Liver (tissue), 8 donors: ENCODE measurements at regions not wholly inside any gene's neighbourhood (a gene's known extent, or its start where the extent isn't known, plus 50 kb on each side); places are given as distances from the start of the nearest gene placed in this dataset.

Source experiments
- DNase-seq: peaks from one replicate; pipeline ENCODE4 v3.0.0-alpha.2; 2017; ENCODE audit warnings: low spot score
- H3K27ac ChIP-seq, 2 donors: one replicate each; pipeline ENCODE4 v1.7.0; 2013; ENCODE audit warnings: inconsistent platforms in 2 of 2, low read length in 2 of 2, control low read depth in 1 of 2, low read depth in 1 of 2, mild to moderate bottlenecking in 1 of 2
- H3K27me3 ChIP-seq, 4 donors: one replicate each; pipeline versions ENCODE4 v1.6.1 to v1.7.0; 2013; ENCODE audit warnings: low read length in 3 of 4, inconsistent platforms in 1 of 4, mild to moderate bottlenecking in 1 of 4, moderate library complexity in 1 of 4; ENCODE audit not compliant: control insufficient read depth in 4 of 4, insufficient read depth in 4 of 4
- H3K36me3 ChIP-seq, 4 donors: one replicate each; pipeline versions ENCODE4 v1.6.1 to v1.7.0; 2013; ENCODE audit warnings: low read length in 3 of 4, mild to moderate bottlenecking in 3 of 4, low read depth in 1 of 4, moderate library complexity in 1 of 4; ENCODE audit not compliant: control insufficient read depth in 4 of 4, insufficient read depth in 3 of 4
- H3K4me1 ChIP-seq, 4 donors: one replicate each; pipeline versions ENCODE4 v1.6.1 to v1.7.0; 2013; ENCODE audit warnings: low read length in 3 of 4, mild to moderate bottlenecking in 3 of 4, moderate library complexity in 1 of 4; ENCODE audit not compliant: control insufficient read depth in 4 of 4, insufficient read depth in 4 of 4
- H3K4me3 ChIP-seq, 3 donors: one replicate each; pipeline versions ENCODE4 v1.6.1 to v1.7.0; 2013; ENCODE audit warnings: low read length in 3 of 3, control low read depth in 1 of 3, low read depth in 1 of 3, mild to moderate bottlenecking in 1 of 3
- H3K9ac ChIP-seq, 2 donors: one replicate each; pipeline ENCODE4 v1.7.0; 2013; ENCODE audit warnings: low read length in 2 of 2, mild to moderate bottlenecking in 2 of 2, moderate library complexity in 2 of 2, control low read depth in 1 of 2, low read depth in 1 of 2
- H3K9me3 ChIP-seq, 4 donors: one replicate each; pipeline versions ENCODE4 v1.6.1 to v1.7.0; 2013; ENCODE audit warnings: low read length in 3 of 4; ENCODE audit not compliant: control insufficient read depth in 4 of 4
- ATF3 ChIP-seq: IDR thresholded peaks from 2 replicates; pipeline ENCODE4 v1.6.1; 2016; ENCODE audit warnings: antibody characterized with exemption
- CTCF ChIP-seq: fragments of 150-350 bp; IDR thresholded peaks from 2 replicates; pipeline ENCODE4 v1.5.1; 2017; ENCODE audit warnings: improper control_type of control experiment, low read depth, low read length; ENCODE audit not compliant: missing input control
- EGR1 ChIP-seq, 2 donors: IDR thresholded peaks; 2 replicates each; pipeline ENCODE4 v1.6.1; 2016 to 2018; ENCODE audit warnings: antibody characterized with exemption in 2 of 2, low read depth in 2 of 2
- FOXA1 ChIP-seq: IDR thresholded peaks from 2 replicates; pipeline ENCODE4 v1.6.1; 2016; ENCODE audit warnings: antibody characterized with exemption
- FOXA2 ChIP-seq: IDR thresholded peaks from 2 replicates; pipeline ENCODE4 v1.6.1; 2016; ENCODE audit warnings: antibody characterized with exemption
- GABPA ChIP-seq, 2 donors: IDR thresholded peaks in 1 of 2; conservative IDR thresholded peaks in 1 of 2; 2 replicates each; pipeline ENCODE4 v1.6.1; 2016; ENCODE audit warnings: antibody characterized with exemption in 2 of 2, mild to moderate bottlenecking in 1 of 2, moderate library complexity in 1 of 2
- HNF4A ChIP-seq, 2 donors: conservative IDR thresholded peaks; 2 replicates each; pipeline ENCODE4 v1.6.1; 2016; ENCODE audit warnings: antibody characterized with exemption in 2 of 2, mild to moderate bottlenecking in 2 of 2
- HNF4G ChIP-seq: IDR thresholded peaks from 2 replicates; pipeline ENCODE4 v1.6.1; 2016; ENCODE audit warnings: antibody characterized with exemption
- JUND ChIP-seq, 2 donors: IDR thresholded peaks; 2 replicates each; pipeline ENCODE4 v1.6.1; 2016; ENCODE audit warnings: antibody characterized with exemption in 2 of 2
- MAX ChIP-seq: IDR thresholded peaks from 2 replicates; pipeline ENCODE4 v1.6.1; 2016; ENCODE audit warnings: antibody characterized with exemption
- NR2F2 ChIP-seq: IDR thresholded peaks from 2 replicates; pipeline ENCODE4 v1.6.1; 2016; ENCODE audit warnings: antibody characterized with exemption
- RAD21 ChIP-seq, 2 donors: IDR thresholded peaks; 2 replicates each; pipeline ENCODE4 v1.6.1; 2016; ENCODE audit warnings: antibody characterized with exemption in 2 of 2, mild to moderate bottlenecking in 2 of 2
- REST ChIP-seq: IDR thresholded peaks from 2 replicates; pipeline ENCODE4 v1.6.1; 2016; ENCODE audit warnings: antibody characterized with exemption, mild to moderate bottlenecking
- RXRA ChIP-seq, 2 donors: IDR thresholded peaks; 2 replicates each; pipeline ENCODE4 v1.6.1; 2017 to 2018; ENCODE audit warnings: antibody characterized with exemption in 2 of 2, mild to moderate bottlenecking in 1 of 2
- SP1 ChIP-seq: IDR thresholded peaks from 2 replicates; pipeline ENCODE4 v1.6.1; 2018; ENCODE audit warnings: antibody characterized with exemption, mild to moderate bottlenecking
- TAF1 ChIP-seq: conservative IDR thresholded peaks from 2 replicates; pipeline ENCODE4 v1.6.1; 2016; ENCODE audit warnings: antibody characterized with exemption, mild to moderate bottlenecking
- YY1 ChIP-seq: IDR thresholded peaks from 2 replicates; pipeline ENCODE4 v1.6.1; 2016; ENCODE audit warnings: antibody characterized with exemption, mild to moderate bottlenecking
- ZBTB33 ChIP-seq: IDR thresholded peaks from 2 replicates; pipeline ENCODE4 v1.6.1; 2016; ENCODE audit warnings: antibody characterized with exemption
- WGBS: extraction: QIAGEN DNeasy Blood & Tissue Kit; methylation state at CpG from one replicate; pipeline ENCODE4 v1.1.7; 2013; 5-methylcytosine and 5-hydroxymethylcytosine counted together
- donor health status: healthy.
- donor health status: healthy.
- donor health status: healthy.
- donor health status: healthy.
- donor health status: healthy.

- no peak overlapping the region for H3K27ac ChIP-seq
- H3K36me3 ChIP-seq, result no peaks in the 10 kb centered on the region
- no peak overlapping the region for H3K4me3 ChIP-seq
- no peaks in the 10 kb centered on the region for H3K27me3 ChIP-seq
- no peaks in the 10 kb centered on the region for H3K4me1 ChIP-seq
- no peak for DNase-seq
- TF ChIP-seq RXRA (IDR thresholded peaks at IDR 0.05), result no peak
- TF ChIP-seq FOXA1, result no peak
- TF ChIP-seq SP1, result no peak
- TF ChIP-seq YY1, result no peak
- TF ChIP-seq HNF4G, result no peak
- TF ChIP-seq FOXA2, result no peak
- no peak for TF ChIP-seq NR2F2
- no peak for TF ChIP-seq HNF4A (conservative IDR thresholded peaks at IDR 0.05)
- no peak for TF ChIP-seq REST
- TF ChIP-seq GABPA (IDR thresholded peaks at IDR 0.05 in 1 of 2, conservative IDR thresholded peaks at IDR 0.05 in 1 of 2), result no peak
- no peak for TF ChIP-seq TAF1
- no peak for TF ChIP-seq EGR1 (IDR thresholded peaks at IDR 0.05; ENCODE audit: low read depth in 2 of 2)
- TF ChIP-seq CTCF, result no peak
- TF ChIP-seq RAD21 (IDR thresholded peaks at IDR 0.05), result no peak
- TF ChIP-seq MAX, result no peak
- TF ChIP-seq JUND (IDR thresholded peaks at IDR 0.05), result no peak
- no peak for TF ChIP-seq ZBTB33
- 66% methylated on average over 1 of the region's 1 CpG for WGBS
- H3K9ac ChIP-seq, result no peak overlapping the region
- no peaks in the 10 kb centered on the region for H3K9me3 ChIP-seq
These were observed 247.4 kb upstream of the ST6GAL2 start for GRCh38 chr2:107133412-107133811.

GRCh38 chr2:107136733-107137132 is 250.8 kb upstream of the ST6GAL2 start:
- Histone ChIP-seq H3K27ac (no peak overlapping the region), H3K4me1 (no peaks in the 10 kb centered on the region), H3K9ac (no peak overlapping the region), H3K4me3 (no peak overlapping the region), H3K36me3 (no peaks in the 10 kb centered on the region), H3K9me3 (no peaks in the 10 kb centered on the region), H3K27me3 (no peaks in the 10 kb centered on the region)
- DNase-seq, result no peak
- TF ChIP-seq TAF1, result no peak
- TF ChIP-seq FOXA1, result no peak
- TF ChIP-seq ATF3, result no peak
- TF ChIP-seq MAX, result no peak
- TF ChIP-seq YY1, result no peak
- no peak for TF ChIP-seq JUND (IDR thresholded peaks at IDR 0.05)
- no peak for TF ChIP-seq GABPA (IDR thresholded peaks at IDR 0.05 in 1 of 2, conservative IDR thresholded peaks at IDR 0.05 in 1 of 2)
- no peak for TF ChIP-seq SP1
- TF ChIP-seq HNF4G, result no peak
- TF ChIP-seq EGR1 (IDR thresholded peaks at IDR 0.05; ENCODE audit: low read depth in 2 of 2), result no peak
- no peak for TF ChIP-seq NR2F2
